Gastrocnemius medialis (tissue), 4 donors: ENCODE measurements at regions not wholly inside any gene's neighbourhood (a gene's known extent, or its start where the extent isn't known, plus 50 kb on each side); places are given as distances from the start of the nearest gene placed in this dataset.
"Not testable (repeated sequence)": the region's sequence is repeated elsewhere in the genome, so short reads cannot be mapped to it uniquely, and the experiment has no call there.

Experiments used
- ATAC-seq, 2 donors: fragments of 150-250 bp; one replicate each; pipeline ENCODE4 v1.9.1; 2016
- DNase-seq, 2 donors: peaks; one replicate each; pipeline ENCODE4 v3.0.0-alpha.2; 2019
- H3K27ac ChIP-seq, 4 donors: fragments of 200-600 bp; sonication (generic); 1 replicate in 1 of 4; 2 replicates in 3 of 4; pipeline ENCODE4 v1.5.1; 2016 to 2018; ENCODE audit warnings: mild to moderate bottlenecking in 2 of 4, moderate library complexity in 1 of 4
- H3K27me3 ChIP-seq, 3 donors: fragments of 200-600 bp; sonication (generic) in 2 of 3; 1 replicate in 1 of 3; 2 replicates in 2 of 3; pipeline versions ENCODE4 v1.5.1 to v1.6.0; 2016 to 2019; ENCODE audit warnings: mild to moderate bottlenecking in 1 of 3, moderate library complexity in 1 of 3
- H3K36me3 ChIP-seq, 2 donors: fragments of 200-600 bp; sonication (generic) in 1 of 2; one replicate each; pipeline ENCODE4 v1.5.1; 2017 to 2018
- H3K4me1 ChIP-seq, 2 donors: fragments of 200-600 bp; sonication (generic) in 1 of 2; one replicate each; pipeline ENCODE4 v1.5.1; 2016 to 2017; ENCODE audit warnings: mild to moderate bottlenecking in 2 of 2
- H3K4me3 ChIP-seq, 4 donors: fragments of 200-600 bp; sonication (generic) in 3 of 4; 1 replicate in 1 of 4; 2 replicates in 3 of 4; pipeline ENCODE4 v1.5.1; 2016 to 2019; ENCODE audit warnings: mild to moderate bottlenecking in 2 of 4
- H3K9me3 ChIP-seq, 3 donors: fragments of 200-600 bp; sonication (generic) in 2 of 3; 1 replicate in 1 of 3; 2 replicates in 2 of 3; pipeline ENCODE4 v1.5.1; 2016 to 2019
- CTCF ChIP-seq, 5 experiments: fragments of 450-650 bp in 3 of 5; fragments of 200-600 bp in 2 of 5; sonication (generic) in 2 of 5; IDR thresholded peaks in 4 of 5; conservative IDR thresholded peaks in 1 of 5; 1 replicate in 4 of 5; 2 replicates in 1 of 5; pipeline ENCODE4 v1.5.1; 2016 to 2019; ENCODE audit warnings: antibody characterized with exemption in 5 of 5, mild to moderate bottlenecking in 3 of 5, moderate library complexity in 3 of 5
- in situ Hi-C, 4 donors: fragments of 200-750 bp; cut with MboI; loops; one replicate each; pipeline versions ENCODE4 v1.15.0 to v1.8.0; 2017; ENCODE audit warnings: low sequenced_read_pairs in 4 of 4
- intact Hi-C: fragments of 100-400 bp; cut with DNase I; formaldehyde crosslinking; loops from one replicate; pipeline ENCODE4 v1.15.1; 2023; ENCODE audit warnings: low total_unique reads

DNA sequence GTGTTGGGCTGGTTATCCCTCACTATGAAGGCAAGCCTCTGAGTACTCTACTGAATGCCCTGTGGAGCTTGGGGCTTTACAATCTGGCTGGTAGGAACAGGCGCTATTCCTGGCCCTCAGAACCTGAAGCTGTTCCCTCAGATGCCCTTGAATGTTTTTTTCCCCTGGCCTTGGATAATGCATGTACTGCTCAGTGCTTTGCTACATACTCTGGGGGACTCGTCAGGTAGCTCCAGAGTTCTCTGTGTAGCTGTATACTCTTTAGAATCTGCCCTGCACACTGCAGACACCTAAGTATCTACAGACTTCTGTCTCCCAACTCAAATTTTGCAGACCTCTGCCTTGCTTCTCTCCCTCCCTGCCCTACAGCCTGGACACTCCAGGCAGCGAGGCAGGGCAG lies 93.2 kb downstream of the PROP1 start:
- in situ Hi-C loops, DNase-seq, H3K27ac ChIP-seq, H3K4me3 ChIP-seq, ATAC-seq, H3K9me3 ChIP-seq, H3K27me3 ChIP-seq, intact Hi-C loops, H3K36me3 ChIP-seq, H3K4me1 ChIP-seq: not testable (repeated sequence)

GRCh38 chr5:177900066-177900465 lies 96.0 kb downstream of the PROP1 start:
- H3K36me3 ChIP-seq, H3K4me1 ChIP-seq, H3K4me3 ChIP-seq, H3K9me3 ChIP-seq, DNase-seq, H3K27ac ChIP-seq, ATAC-seq, intact Hi-C loops, H3K27me3 ChIP-seq, in situ Hi-C loops: not testable (repeated sequence)

DNA sequence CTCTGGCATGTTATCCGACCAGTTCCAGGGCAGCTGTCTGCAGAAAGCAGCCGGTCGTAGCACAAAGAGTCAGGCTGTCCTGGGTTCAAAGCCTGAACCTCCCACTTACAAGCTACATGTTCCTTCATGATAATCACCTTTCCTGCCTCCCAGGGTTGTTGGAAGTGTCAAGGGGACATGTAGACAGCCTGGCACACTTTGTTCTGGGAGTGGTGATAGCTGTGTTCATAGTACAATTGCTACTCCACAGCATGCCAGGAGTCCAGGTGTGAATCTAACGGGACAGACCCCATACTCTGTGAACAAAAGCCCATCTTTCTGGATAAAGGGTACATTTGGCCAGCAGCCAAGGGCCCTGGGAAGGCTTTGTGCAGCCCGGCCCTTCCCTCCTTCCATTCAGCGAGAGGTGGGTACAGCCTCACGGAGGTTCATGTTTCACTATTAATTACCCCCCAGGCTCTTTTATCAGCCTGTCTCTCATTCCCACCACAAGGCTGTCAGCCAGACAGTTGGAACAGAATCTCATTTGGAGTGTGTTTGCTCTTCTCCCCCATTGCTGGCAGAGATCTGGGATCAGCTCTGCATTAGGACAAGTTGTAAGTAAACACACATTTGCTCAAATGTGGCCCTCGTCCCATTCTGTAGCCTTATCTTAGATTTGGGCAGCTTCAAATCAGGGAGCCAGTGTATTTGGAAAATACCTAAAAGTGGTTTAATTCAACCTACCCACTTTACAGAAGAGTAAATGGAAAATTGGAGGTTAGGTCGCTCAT lies 101.2 kb downstream of the PROP1 start:
- H3K4me1 ChIP-seq, DNase-seq, intact Hi-C loops, H3K36me3 ChIP-seq, H3K27ac ChIP-seq, H3K27me3 ChIP-seq, ATAC-seq, H3K9me3 ChIP-seq, in situ Hi-C loops, H3K4me3 ChIP-seq: not testable (repeated sequence)

DNA sequence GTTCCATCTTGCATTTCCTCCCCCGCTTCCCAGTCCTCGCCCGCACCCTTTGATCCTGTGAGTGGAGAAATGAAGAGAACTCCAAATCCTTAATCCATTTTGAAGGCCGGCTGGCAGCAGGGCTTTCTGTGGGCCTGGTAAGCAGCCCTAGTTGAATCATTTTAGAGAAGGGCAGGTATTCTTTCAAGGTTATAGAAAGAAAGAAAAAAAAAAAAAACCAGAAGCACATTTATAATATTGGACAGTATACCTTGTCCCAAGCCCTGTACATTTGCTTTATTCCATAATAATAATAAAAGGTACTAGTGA lies 103.7 kb downstream of the PROP1 start:
- in situ Hi-C loops, DNase-seq, H3K27me3 ChIP-seq, intact Hi-C loops, H3K9me3 ChIP-seq, ATAC-seq, H3K4me3 ChIP-seq, H3K4me1 ChIP-seq, H3K36me3 ChIP-seq: not testable (repeated sequence)
- H3K27ac ChIP-seq: peak overlapping the region in 1 of 4 donors; percentile 59

GRCh38 chr5:177891547-177892356 lies 104.3 kb downstream of the PROP1 start:
- H3K4me1 ChIP-seq, intact Hi-C loops, H3K4me3 ChIP-seq, H3K36me3 ChIP-seq, H3K27me3 ChIP-seq, in situ Hi-C loops, H3K9me3 ChIP-seq: not testable (repeated sequence)
- ATAC-seq: peak; percentile 88 to 97
- peak in 2 of 5 experiments; percentile 37 to 44 for TF ChIP-seq CTCF (IDR thresholded peaks at IDR 0.05 in 4 of 5, conservative IDR thresholded peaks at IDR 0.05 in 1 of 5)
- DNase-seq: peak in 1 of 2 donors; percentile 18
- H3K27ac ChIP-seq: peak overlapping the region in 2 of 4 donors; percentile 24 to 72

DNA sequence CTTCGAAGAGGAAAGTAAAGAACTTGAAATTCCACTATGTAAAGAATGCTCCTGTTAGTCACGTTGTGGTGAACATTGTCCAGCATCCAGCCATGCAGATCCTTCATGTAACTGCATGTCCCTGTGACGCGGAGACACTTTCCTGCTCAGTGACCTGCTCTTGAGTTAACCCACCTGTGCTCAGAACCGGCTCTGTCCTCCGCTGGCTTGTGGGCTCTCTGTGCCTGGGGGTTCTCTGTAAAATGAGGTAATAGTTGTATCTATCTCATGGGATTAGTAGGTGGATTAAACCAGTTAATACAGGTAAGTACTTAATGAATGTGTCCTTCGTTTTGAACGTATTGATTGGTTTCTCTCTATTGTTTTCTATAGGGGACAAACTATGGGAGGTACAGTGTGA lies 100.6 kb upstream of the FAM153A start:
- DNase-seq, intact Hi-C loops, H3K9me3 ChIP-seq, H3K27me3 ChIP-seq, H3K27ac ChIP-seq, ATAC-seq, H3K4me1 ChIP-seq, in situ Hi-C loops, H3K4me3 ChIP-seq, H3K36me3 ChIP-seq: not testable (repeated sequence)

DNA sequence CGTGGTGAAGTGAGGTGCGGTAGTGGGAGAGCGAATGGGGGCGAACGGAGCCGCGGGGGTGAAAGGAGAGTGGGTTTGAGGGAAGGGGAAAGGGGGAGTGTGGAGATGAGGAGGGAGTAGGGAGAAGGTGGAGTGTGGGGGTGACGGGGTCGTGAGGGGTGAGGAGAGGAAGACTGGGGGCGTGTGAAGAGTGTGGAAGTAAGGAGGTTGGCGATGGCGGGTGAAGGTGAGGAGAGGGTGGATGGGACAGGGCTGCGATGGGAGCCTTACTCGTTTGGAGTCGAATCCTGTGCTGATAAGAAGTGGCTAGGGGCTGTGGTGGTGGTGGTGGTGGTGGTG lies 93.2 kb upstream of the FAM153A start:
- DNase-seq, H3K36me3 ChIP-seq, H3K9me3 ChIP-seq, in situ Hi-C loops, H3K4me1 ChIP-seq, ATAC-seq, intact Hi-C loops, H3K27me3 ChIP-seq, H3K27ac ChIP-seq: not testable (repeated sequence)
- peak overlapping the region in 2 of 4 donors; percentile 45 to 49 for H3K4me3 ChIP-seq

- H3K27ac ChIP-seq, H3K9me3 ChIP-seq, intact Hi-C loops, H3K4me1 ChIP-seq, in situ Hi-C loops, H3K27me3 ChIP-seq, DNase-seq, H3K36me3 ChIP-seq: not testable (repeated sequence)
- H3K4me3 ChIP-seq: peak overlapping the region; percentile 41 to 49 (median 44)
- ATAC-seq: peak; percentile 87
These were observed 92.6 kb upstream of the FAM153A start for GRCh38 chr5:177875013-177875899.

GRCh38 chr5:177863822-177864446 lies 81.2 kb upstream of the FAM153A start:
- H3K27ac ChIP-seq, H3K36me3 ChIP-seq, H3K4me3 ChIP-seq, H3K27me3 ChIP-seq, in situ Hi-C loops, H3K9me3 ChIP-seq, DNase-seq, intact Hi-C loops, H3K4me1 ChIP-seq, ATAC-seq: not testable (repeated sequence)

DNA sequence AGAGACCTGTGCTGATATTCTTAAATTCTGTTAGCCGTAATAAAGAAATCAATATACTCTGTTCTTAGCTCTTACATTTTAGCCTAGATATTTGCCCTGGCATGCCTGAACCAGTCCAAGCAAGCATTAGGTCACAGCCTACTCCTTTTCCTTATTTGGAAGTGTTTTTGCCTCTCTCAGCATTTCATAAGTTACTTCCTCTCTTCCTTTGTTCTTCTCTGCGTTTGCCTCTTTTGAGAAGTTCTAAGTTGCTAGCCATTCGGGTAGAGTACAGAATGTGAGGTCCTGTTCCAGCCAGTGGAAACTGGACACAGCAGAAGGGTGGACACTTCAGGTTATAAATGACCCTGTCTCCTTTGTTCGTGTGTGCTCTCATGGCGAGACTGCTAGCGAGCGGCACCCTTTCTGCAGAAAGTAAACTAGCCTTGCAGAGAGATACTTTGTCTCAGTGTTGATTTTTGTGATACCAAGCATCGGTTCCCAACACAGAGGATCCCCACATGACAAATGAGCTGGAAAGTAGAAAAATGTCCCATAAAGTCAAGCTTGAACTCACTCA lies 75.0 kb upstream of the FAM153A start:
- DNase-seq, H3K4me3 ChIP-seq, H3K27me3 ChIP-seq, ATAC-seq, H3K27ac ChIP-seq, intact Hi-C loops, H3K4me1 ChIP-seq, in situ Hi-C loops, H3K9me3 ChIP-seq, H3K36me3 ChIP-seq: not testable (repeated sequence)
